SKM-1 treated with dmso at 0.1 percent for 144 hours (cell line): ENCODE measurements at regions not wholly inside any gene's neighbourhood (a gene's known extent, or its start where the extent isn't known, plus 50 kb on each side); places are given as distances from the start of the nearest gene placed in this dataset.

Experiments used
- DNase-seq: peaks from one replicate; lab custom pipeline; 2025; ENCODE audit not compliant: unreplicated experiment; lab: John Stamatoyannopoulos, UW

GRCh38 chr1:37410105-37410504 lies 64.3 kb upstream of the ZC3H12A start:
- no peak for DNase-seq

GRCh38 chr1:37410815-37411214 lies 63.6 kb upstream of the ZC3H12A start:
- no peak for DNase-seq

DNA sequence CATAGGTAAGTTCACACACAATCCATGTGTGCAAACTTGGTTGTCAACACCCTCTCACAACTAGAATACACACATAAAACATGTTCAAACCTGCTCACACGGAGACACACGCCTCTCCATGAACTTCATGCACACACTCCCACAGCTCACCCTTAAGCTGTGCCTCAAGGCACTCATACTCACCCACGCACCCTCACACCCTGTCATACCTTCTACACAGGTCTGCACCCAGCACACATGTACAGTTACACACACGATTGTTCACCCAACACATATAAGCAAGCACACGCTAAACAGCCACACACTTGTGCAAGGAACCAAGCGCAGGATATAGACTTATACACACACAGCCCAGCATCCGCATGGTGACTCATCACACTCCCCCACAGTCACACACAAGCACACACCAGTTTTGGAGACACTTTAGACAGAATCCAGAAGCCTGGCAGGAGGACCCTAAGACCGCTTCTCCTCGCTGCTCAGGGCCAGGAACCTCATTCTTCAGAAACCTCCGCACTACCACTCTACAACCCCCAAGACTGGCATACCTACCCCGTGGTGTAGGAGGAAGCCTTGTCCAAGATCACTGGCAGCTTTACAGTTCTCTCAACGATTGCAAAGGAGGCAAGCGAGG lies 58.7 kb upstream of the ZC3H12A start:
- no peak for DNase-seq

- no peak for DNase-seq
These were observed 53.9 kb upstream of the ZC3H12A start for GRCh38 chr1:37420456-37420855.

DNA sequence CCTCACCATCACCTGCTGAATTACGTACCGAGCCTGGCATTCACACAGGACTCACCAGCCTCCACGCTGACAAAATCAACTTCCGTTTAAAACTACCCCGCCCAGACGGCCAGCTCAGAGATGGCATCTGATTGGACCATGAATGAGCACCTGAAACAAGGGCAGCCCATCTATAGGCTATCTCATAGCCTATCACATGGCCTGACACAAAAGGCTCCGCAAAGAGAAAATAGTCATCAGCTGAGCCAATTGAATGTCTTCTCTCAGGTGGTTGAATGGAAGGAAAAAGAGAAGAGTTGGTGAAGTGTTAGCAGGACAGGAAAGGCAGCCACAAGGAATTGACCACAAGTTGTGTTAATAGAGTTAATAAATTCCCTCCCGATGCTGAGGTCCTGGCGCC lies 50.6 kb upstream of the ZC3H12A start:
- DNase-seq, result no peak

DNA sequence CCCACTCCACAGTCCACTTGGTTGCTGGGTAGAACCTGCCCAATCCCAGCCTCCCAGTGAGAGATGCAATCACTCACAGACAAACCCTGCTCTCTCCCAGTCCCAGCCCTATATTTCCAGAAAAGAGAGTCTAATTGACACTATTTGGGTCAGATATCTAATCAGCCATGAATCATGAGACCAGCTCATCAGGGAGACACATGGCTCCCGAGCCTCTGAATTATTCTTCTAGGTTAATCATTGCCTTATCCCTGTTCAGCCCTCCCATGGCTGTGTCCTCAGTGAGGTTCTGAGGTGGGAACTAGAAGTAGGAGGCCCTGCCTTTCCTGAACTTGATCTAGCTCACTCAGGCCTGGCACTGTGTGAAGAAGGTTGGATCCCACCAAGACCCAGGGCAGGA lies 49.9 kb upstream of the ZC3H12A start:
- no peak for DNase-seq
